Keratinocyte (primary cell): ENCODE measurements at regions not wholly inside any gene's neighbourhood (a gene's known extent, or its start where the extent isn't known, plus 50 kb on each side); places are given as distances from the start of the nearest gene placed in this dataset.

Experiments used
- DNase-seq: peaks from one replicate; pipeline ENCODE4 v3.0.0-alpha.2; 2011; ENCODE audit warnings: low read depth, missing footprints, low spot score
- FAIRE-seq: peaks from 2 replicates; lab custom pipeline; 2011; peaks lifted over from hg19 to GRCh38; lab: Jason Lieb, UNC
- H2AFZ ChIP-seq: 2 replicates; pipeline ENCODE4 v1.6.0; 2012; ENCODE audit warnings: low read length, control low read depth, inconsistent platforms; ENCODE audit not compliant: control insufficient read depth
- H3K27ac ChIP-seq: 2 replicates; pipeline ENCODE4 v1.5.1; 2011; ENCODE audit warnings: low read length; ENCODE audit not compliant: control insufficient read depth, insufficient read depth
- H3K27me3 ChIP-seq: 3 replicates; pipeline ENCODE4 v1.6.0; 2011; ENCODE audit warnings: low read length; ENCODE audit not compliant: control insufficient read depth, insufficient read depth; ENCODE audit errors: extremely low read depth
- H3K36me3 ChIP-seq, 2 experiments: 2 replicates in 1 of 2; 3 replicates in 1 of 2; pipeline ENCODE4 v1.5.1; 2011; ENCODE audit warnings: low read length in 2 of 2, mild to moderate bottlenecking in 1 of 2; ENCODE audit not compliant: control insufficient read depth in 2 of 2, insufficient read depth in 2 of 2; ENCODE audit errors: extremely low read depth in 1 of 2
- H3K4me1 ChIP-seq: 3 replicates; pipeline ENCODE4 v1.5.1; 2011; ENCODE audit warnings: low read length; ENCODE audit not compliant: control insufficient read depth, insufficient read depth; ENCODE audit errors: extremely low read depth
- H3K4me2 ChIP-seq: 3 replicates; pipeline ENCODE4 v1.6.0; 2011; ENCODE audit warnings: low read depth, low read length; ENCODE audit not compliant: control insufficient read depth, insufficient read depth; ENCODE audit errors: extremely low read depth
- H3K4me3 ChIP-seq, 3 experiments: fragments of 200-600 bp in 1 of 3; sonication (generic) in 1 of 3; 2 replicates in 2 of 3; 3 replicates in 1 of 3; pipeline ENCODE4 v1.5.1; 2011 to 2016; ENCODE audit warnings: low read length in 3 of 3, mild to moderate bottlenecking in 3 of 3, control low read depth in 2 of 3, inconsistent platforms in 1 of 3, low read depth in 1 of 3, mixed read lengths in 1 of 3, mixed run types in 1 of 3, moderate library complexity in 1 of 3; ENCODE audit not compliant: control insufficient read depth in 2 of 3, insufficient read depth in 2 of 3; ENCODE audit errors: extremely low read depth in 1 of 3
- H3K79me2 ChIP-seq: 2 replicates; pipeline ENCODE4 v1.6.0; 2012; ENCODE audit warnings: low read length; ENCODE audit not compliant: control insufficient read depth, insufficient read depth
- H3K9ac ChIP-seq: 3 replicates; pipeline ENCODE4 v1.6.0; 2011; ENCODE audit warnings: low read length; ENCODE audit not compliant: control insufficient read depth, insufficient read depth; ENCODE audit errors: extremely low read depth
- H3K9me1 ChIP-seq: 3 replicates; pipeline ENCODE4 v1.6.0; 2011; ENCODE audit warnings: low read length; ENCODE audit not compliant: control insufficient read depth, insufficient read depth; ENCODE audit errors: extremely low read depth
- H3K9me3 ChIP-seq: 2 replicates; pipeline ENCODE4 v1.5.1; 2012; ENCODE audit warnings: low read depth, low read length; ENCODE audit not compliant: control insufficient read depth
- H4K20me1 ChIP-seq: 3 replicates; pipeline ENCODE4 v1.6.0; 2011; ENCODE audit warnings: low read length; ENCODE audit not compliant: control insufficient read depth, insufficient read depth; ENCODE audit errors: extremely low read depth
- CTCF ChIP-seq, 3 experiments: IDR thresholded peaks in 1 of 3; conservative IDR thresholded peaks in 1 of 3; optimal IDR thresholded peaks in 1 of 3; 2 replicates in 2 of 3; 3 replicates in 1 of 3; pipeline versions ENCODE3 to v1.5.1; 2011; ENCODE audit warnings: low read length in 3 of 3, mild to moderate bottlenecking in 3 of 3, moderate library complexity in 2 of 3, control low read depth in 1 of 3, inconsistent platforms in 1 of 3; ENCODE audit not compliant: insufficient read depth in 2 of 3; ENCODE audit errors: extremely low read depth in 1 of 3
- EZH2 ChIP-seq: IDR thresholded peaks from one replicate; pipeline ENCODE4 v1.6.1; 2012; ENCODE audit warnings: inconsistent platforms, mild to moderate bottlenecking, low read length, moderate library complexity
- dilution Hi-C: fragments of 300-500 bp; cut with MboI; formaldehyde crosslinking; loops from one replicate; pipeline ENCODE4 v1.7.0; 2020; ENCODE audit warnings: low sequenced_read_pairs; ENCODE audit not compliant: extremely low pct_ligation_motif_present

- Histone ChIP-seq H3K4me2 (no peak overlapping the region), H2AFZ (no peak overlapping the region), H3K4me1 (no peaks in the 10 kb centered on the region), H3K36me3 (no peaks in the 10 kb centered on the region), H4K20me1 (no peaks in the 10 kb centered on the region), H3K79me2 (no peaks in the 10 kb centered on the region), H3K9me1 (no peaks in the 10 kb centered on the region), H3K9ac (no peak overlapping the region), H3K27me3 (no peaks in the 10 kb centered on the region), H3K27ac (no peak overlapping the region), H3K9me3 (no peaks in the 10 kb centered on the region), H3K4me3 (no peak overlapping the region)
- dilution Hi-C loops = no loop called here
- no peak for DNase-seq
- no peak for TF ChIP-seq EZH2
- TF ChIP-seq CTCF (optimal IDR thresholded peaks at IDR 0.05 in 1 of 3, IDR thresholded peaks at IDR 0.05 in 1 of 3, conservative IDR thresholded peaks at IDR 0.05 in 1 of 3; ENCODE audit: extremely low read depth in 1 of 3, insufficient read depth in 2 of 3, low read length in 3 of 3) = no peak
- no peak for FAIRE-seq
Observed at GRCh38 chr1:37130221-37130948, 96.1 kb upstream of the GRIK3 start.

- H3K9me1 ChIP-seq = no peaks in the 10 kb centered on the region
- H3K4me3 ChIP-seq = no peak overlapping the region
- H3K79me2 ChIP-seq = no peaks in the 10 kb centered on the region
- no peaks in the 10 kb centered on the region for H3K36me3 ChIP-seq
- TF ChIP-seq EZH2 (no peak), CTCF (optimal IDR thresholded peaks at IDR 0.05 in 1 of 3, IDR thresholded peaks at IDR 0.05 in 1 of 3, conservative IDR thresholded peaks at IDR 0.05 in 1 of 3; ENCODE audit: extremely low read depth in 1 of 3, insufficient read depth in 2 of 3, low read length in 3 of 3) (no peak)
- DNase-seq (no peak), FAIRE-seq (no peak)
- H2AFZ ChIP-seq = no peak overlapping the region
- no peak overlapping the region for H3K27ac ChIP-seq
- dilution Hi-C loops = no loop called here
- H3K9me3 ChIP-seq = no peaks in the 10 kb centered on the region
- H3K4me2 ChIP-seq = no peak overlapping the region
- H3K4me1 ChIP-seq = no peaks in the 10 kb centered on the region
- no peak overlapping the region for H3K9ac ChIP-seq
- no peaks in the 10 kb centered on the region for H4K20me1 ChIP-seq
- no peaks in the 10 kb centered on the region for H3K27me3 ChIP-seq
Observed at GRCh38 chr1:37131281-37131680, 97.0 kb upstream of the GRIK3 start.
